ENCODE measurements at regions not wholly inside any gene's neighbourhood (a gene's known extent, or its start where the extent isn't known, plus 50 kb on each side); places are given as distances from the start of the nearest gene placed in this dataset.

- Histone ChIP-seq H3K36me3 (ENCODE audit: insufficient read depth) (no peaks in the 10 kb centered on the region), H3K4me1 (ENCODE audit: low read depth, poor library complexity, severe bottlenecking) (no peaks in the 10 kb centered on the region), H3K4me3 (IDR thresholded peaks at IDR 0.05; ENCODE audit: insufficient read depth, low read depth, low read length) (no peak overlapping the region), H2AFZ (ENCODE audit: low read depth) (no peak overlapping the region), H3K9ac (no peak overlapping the region), H3K79me2 (ENCODE audit: insufficient read depth, low read depth) (no peaks in the 10 kb centered on the region), H3K4me2 (no peak overlapping the region), H4K20me1 (ENCODE audit: insufficient read depth) (no peaks in the 10 kb centered on the region), H3K27ac (no peak overlapping the region), H3K27me3 (ENCODE audit: insufficient read depth, low read depth) (no peaks in the 10 kb centered on the region)
- TF ChIP-seq CTCF (conservative IDR thresholded peaks at IDR 0.05; ENCODE audit: low read depth, low read length) = no peak
These were observed 223.2 kb downstream of the MTHFS start for GRCh38 chr15:79673416-79674123.

DNA sequence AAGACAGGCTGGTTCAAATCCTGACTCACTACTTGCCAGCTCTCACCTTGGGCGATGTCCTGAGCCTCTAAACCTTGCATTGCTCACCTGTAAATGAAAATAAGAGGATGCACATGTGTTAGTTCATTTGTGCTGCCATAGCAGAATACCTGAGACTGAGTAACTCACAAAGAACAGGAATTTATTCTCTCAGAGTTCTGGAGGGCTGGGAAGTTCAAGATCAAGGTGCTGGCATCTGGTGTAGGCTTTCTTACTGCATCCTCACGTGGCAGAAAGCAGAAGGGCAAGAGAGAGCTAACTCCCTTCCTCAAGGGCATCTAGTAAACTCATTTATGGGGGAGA is 222.7 kb downstream of the MTHFS start:
- Histone ChIP-seq H3K4me1 (ENCODE audit: low read depth, poor library complexity, severe bottlenecking) (no peaks in the 10 kb centered on the region), H2AFZ (ENCODE audit: low read depth) (no peak overlapping the region), H3K4me3 (IDR thresholded peaks at IDR 0.05; ENCODE audit: insufficient read depth, low read depth, low read length) (no peak overlapping the region), H4K20me1 (ENCODE audit: insufficient read depth) (no peaks in the 10 kb centered on the region), H3K27me3 (ENCODE audit: insufficient read depth, low read depth) (no peaks in the 10 kb centered on the region), H3K9ac (no peak overlapping the region), H3K27ac (no peak overlapping the region), H3K4me2 (no peak overlapping the region), H3K79me2 (ENCODE audit: insufficient read depth, low read depth) (no peaks in the 10 kb centered on the region), H3K36me3 (ENCODE audit: insufficient read depth) (no peaks in the 10 kb centered on the region)
- no peak for TF ChIP-seq CTCF (conservative IDR thresholded peaks at IDR 0.05; ENCODE audit: low read depth, low read length)

DNA sequence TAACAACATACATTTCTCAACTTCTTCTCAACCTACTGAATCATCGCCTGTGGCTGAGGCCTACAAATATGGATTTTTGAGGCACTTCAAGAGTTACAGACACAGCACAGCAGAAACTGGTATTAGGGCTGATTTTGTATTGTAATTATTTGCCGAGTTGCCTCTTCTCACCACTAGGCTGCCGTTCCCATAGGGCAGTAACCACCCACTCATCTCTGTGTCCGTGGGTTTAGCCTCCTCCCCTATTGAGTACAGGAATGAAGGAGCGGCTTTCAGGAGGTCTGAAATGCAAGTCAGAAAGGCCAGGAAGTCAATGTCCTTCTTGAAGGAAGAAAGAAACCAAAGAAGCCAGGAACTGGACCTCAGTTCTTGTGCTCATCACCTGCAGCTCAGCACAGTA is 220.8 kb downstream of the MTHFS start:
- Histone ChIP-seq H3K27me3 (ENCODE audit: insufficient read depth, low read depth) (no peaks in the 10 kb centered on the region), H3K9ac (no peak overlapping the region), H2AFZ (ENCODE audit: low read depth) (no peak overlapping the region), H4K20me1 (ENCODE audit: insufficient read depth) (no peaks in the 10 kb centered on the region), H3K4me1 (ENCODE audit: low read depth, poor library complexity, severe bottlenecking) (no peaks in the 10 kb centered on the region), H3K27ac (no peak overlapping the region), H3K79me2 (ENCODE audit: insufficient read depth, low read depth) (no peaks in the 10 kb centered on the region), H3K36me3 (ENCODE audit: insufficient read depth) (no peaks in the 10 kb centered on the region), H3K4me2 (no peak overlapping the region), H3K4me3 (IDR thresholded peaks at IDR 0.05; ENCODE audit: insufficient read depth, low read depth, low read length) (no peak overlapping the region)
- TF ChIP-seq CTCF (conservative IDR thresholded peaks at IDR 0.05; ENCODE audit: low read depth, low read length) = no peak

DNA sequence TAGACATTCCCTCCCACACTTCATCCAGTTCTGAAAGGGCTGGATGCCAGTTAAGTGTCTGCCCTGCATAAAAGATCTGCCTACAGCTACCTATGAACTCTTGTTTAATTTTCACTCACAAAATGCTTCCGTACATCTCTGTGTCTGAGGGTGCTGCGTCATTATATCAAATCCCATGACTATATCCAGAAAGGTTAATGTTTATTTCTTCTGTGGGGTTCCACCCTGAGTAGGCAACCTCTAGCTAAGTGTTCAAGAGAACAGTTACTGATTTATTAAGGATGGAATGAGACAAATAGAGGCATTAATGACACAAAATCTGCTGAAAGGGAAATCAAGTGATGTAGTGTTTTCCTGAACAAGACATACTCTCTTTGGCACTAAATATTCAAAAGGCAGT is 220.2 kb downstream of the MTHFS start:
- Histone ChIP-seq H3K27me3 (ENCODE audit: insufficient read depth, low read depth) (no peaks in the 10 kb centered on the region), H3K9ac (no peak overlapping the region), H3K79me2 (ENCODE audit: insufficient read depth, low read depth) (no peaks in the 10 kb centered on the region), H4K20me1 (ENCODE audit: insufficient read depth) (no peaks in the 10 kb centered on the region), H2AFZ (ENCODE audit: low read depth) (no peak overlapping the region), H3K4me2 (no peak overlapping the region), H3K4me3 (IDR thresholded peaks at IDR 0.05; ENCODE audit: insufficient read depth, low read depth, low read length) (no peak overlapping the region), H3K36me3 (ENCODE audit: insufficient read depth) (no peaks in the 10 kb centered on the region), H3K4me1 (ENCODE audit: low read depth, poor library complexity, severe bottlenecking) (no peaks in the 10 kb centered on the region), H3K27ac (no peak overlapping the region)
- no peak for TF ChIP-seq CTCF (conservative IDR thresholded peaks at IDR 0.05; ENCODE audit: low read depth, low read length)

Measured in KMS-11 (cell line).